Vagina (tissue), 2 donors: ENCODE measurements at regions not wholly inside any gene's neighbourhood (a gene's known extent, or its start where the extent isn't known, plus 50 kb on each side); places are given as distances from the start of the nearest gene placed in this dataset.

Experiments used
- POLR2A ChIP-seq, 2 donors: fragments of 450-650 bp; IDR thresholded peaks; one replicate each; pipeline ENCODE4 v1.6.1; 2017; ENCODE audit warnings: antibody characterized with exemption in 2 of 2, mild to moderate bottlenecking in 2 of 2, moderate library complexity in 2 of 2
- TF ChIP-seq, protein P1 (sequence below), 3 experiments: fragments of 450-650 bp in 2 of 3; fragments of 200-600 bp in 1 of 3; sonication (generic) in 1 of 3; IDR thresholded peaks; one replicate each; pipeline ENCODE4 v1.5.1; 2017 to 2019; ENCODE audit warnings: antibody characterized with exemption in 3 of 3, mild to moderate bottlenecking in 2 of 3, moderate library complexity in 2 of 3

DNA sequence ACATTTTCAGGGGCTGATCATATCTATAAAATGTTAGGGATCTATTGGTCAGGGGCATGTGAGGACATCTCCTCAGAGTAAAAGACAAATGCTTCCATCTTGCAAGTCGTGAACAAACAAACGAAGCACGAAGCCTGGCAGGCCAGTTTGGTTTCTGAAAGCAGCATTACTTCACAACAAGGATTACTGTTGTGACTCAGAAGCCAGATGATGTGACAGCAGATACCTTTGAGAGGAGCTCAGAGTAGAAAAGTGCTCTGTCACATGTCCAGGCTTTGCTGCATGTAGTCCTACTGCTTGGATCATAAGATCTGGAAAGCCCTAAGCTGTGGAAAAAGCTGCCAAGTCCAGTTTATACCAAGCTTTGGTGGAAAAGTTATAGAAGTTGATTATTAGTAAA, 1827.2 kb downstream of the ARAP2 start:
- TF ChIP-seq, protein P1, sequence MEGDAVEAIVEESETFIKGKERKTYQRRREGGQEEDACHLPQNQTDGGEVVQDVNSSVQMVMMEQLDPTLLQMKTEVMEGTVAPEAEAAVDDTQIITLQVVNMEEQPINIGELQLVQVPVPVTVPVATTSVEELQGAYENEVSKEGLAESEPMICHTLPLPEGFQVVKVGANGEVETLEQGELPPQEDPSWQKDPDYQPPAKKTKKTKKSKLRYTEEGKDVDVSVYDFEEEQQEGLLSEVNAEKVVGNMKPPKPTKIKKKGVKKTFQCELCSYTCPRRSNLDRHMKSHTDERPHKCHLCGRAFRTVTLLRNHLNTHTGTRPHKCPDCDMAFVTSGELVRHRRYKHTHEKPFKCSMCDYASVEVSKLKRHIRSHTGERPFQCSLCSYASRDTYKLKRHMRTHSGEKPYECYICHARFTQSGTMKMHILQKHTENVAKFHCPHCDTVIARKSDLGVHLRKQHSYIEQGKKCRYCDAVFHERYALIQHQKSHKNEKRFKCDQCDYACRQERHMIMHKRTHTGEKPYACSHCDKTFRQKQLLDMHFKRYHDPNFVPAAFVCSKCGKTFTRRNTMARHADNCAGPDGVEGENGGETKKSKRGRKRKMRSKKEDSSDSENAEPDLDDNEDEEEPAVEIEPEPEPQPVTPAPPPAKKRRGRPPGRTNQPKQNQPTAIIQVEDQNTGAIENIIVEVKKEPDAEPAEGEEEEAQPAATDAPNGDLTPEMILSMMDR (IDR thresholded peaks at IDR 0.05) = no peak
- no peak for TF ChIP-seq POLR2A (IDR thresholded peaks at IDR 0.05)
